Muscle of arm (tissue), 1 donor: ENCODE measurements at regions not wholly inside any gene's neighbourhood (a gene's known extent, or its start where the extent isn't known, plus 50 kb on each side); places are given as distances from the start of the nearest gene placed in this dataset.
"Not testable (repeated sequence)": the region's sequence is repeated elsewhere in the genome, so short reads cannot be mapped to it uniquely, and the experiment has no call there.

Source experiments
- DNase-seq: peaks from one replicate; pipeline ENCODE4 v3.0.0-alpha.2; 2013

- not testable (repeated sequence) for DNase-seq
Measured at GRCh38 chr21:6556516-6556915, 3964.9 kb upstream of the TPTE start.

GRCh38 chr21:6557415-6557814 is 3964.0 kb upstream of the TPTE start:
- DNase-seq: not testable (repeated sequence)

DNA sequence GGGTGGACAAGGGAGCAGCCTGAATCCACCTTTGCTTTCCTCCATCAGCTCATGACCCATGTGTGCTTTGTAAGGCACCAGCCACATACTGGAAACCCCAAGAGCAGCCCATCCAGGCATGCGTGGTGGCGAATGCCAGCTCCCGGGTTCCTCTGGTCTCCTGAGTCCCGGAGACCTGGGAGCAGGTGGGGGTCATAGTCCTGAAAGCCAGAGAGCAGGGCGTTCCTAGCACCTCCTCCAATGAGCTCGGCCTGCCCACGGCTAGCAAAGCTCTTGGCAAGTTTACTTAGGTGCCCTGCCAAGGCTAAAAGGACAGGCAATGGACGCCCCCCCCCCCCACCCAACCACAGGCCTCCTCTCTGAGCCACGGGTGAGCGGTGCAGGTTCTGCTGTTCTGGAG is 3960.2 kb upstream of the TPTE start:
- DNase-seq: not testable (repeated sequence)

DNA sequence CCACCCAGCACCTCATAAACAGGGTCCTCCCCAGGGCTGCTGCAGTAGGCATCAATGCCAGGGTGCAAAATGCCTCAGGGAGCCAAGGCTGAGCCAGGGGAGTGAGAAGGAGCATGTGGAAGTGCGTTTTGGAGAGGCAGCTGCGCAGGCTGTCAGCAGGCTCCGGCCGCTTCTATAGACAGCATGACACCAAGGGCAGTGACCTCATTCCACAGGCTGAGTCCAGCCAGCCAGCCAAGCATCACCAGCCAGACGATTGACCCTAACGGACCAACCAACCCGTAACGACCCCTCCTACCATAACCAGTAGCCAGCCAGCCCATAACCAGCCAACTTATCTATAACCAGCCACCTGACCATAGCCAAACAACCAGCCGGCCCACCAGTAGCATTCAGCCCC is 3959.8 kb upstream of the TPTE start:
- not testable (repeated sequence) for DNase-seq

DNA sequence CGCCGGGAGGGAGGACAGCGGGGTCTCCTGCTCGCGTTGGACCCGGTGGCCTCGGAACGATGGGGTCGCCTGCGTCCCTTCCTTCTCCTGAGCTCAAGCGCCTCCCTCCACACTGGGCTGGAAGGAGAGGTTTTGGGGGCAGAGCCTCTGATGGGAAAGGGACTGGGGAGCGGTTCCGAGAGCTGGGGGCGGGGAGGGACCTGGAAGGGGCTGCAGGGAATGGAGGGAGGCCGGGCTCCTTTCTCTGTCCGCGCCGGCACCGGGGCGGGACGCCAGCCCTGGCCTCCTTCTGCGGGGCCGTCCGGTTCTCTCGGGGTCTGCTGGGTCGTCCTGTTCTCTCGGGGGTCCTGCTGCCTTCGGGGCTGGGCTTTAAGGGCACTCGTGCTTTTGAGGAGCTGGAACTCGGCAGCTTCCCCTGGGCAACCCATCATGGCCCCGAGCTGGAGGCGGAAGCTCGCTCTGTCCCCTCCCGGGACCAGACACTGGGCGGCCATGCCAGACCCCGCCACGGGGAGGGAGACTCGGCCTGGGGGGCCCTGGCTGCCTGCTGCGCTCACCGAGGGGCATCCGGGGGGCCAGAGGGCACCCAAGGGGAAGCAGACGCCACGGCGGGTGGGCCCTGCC is 3956.7 kb upstream of the TPTE start:
- DNase-seq: not testable (repeated sequence)

DNA sequence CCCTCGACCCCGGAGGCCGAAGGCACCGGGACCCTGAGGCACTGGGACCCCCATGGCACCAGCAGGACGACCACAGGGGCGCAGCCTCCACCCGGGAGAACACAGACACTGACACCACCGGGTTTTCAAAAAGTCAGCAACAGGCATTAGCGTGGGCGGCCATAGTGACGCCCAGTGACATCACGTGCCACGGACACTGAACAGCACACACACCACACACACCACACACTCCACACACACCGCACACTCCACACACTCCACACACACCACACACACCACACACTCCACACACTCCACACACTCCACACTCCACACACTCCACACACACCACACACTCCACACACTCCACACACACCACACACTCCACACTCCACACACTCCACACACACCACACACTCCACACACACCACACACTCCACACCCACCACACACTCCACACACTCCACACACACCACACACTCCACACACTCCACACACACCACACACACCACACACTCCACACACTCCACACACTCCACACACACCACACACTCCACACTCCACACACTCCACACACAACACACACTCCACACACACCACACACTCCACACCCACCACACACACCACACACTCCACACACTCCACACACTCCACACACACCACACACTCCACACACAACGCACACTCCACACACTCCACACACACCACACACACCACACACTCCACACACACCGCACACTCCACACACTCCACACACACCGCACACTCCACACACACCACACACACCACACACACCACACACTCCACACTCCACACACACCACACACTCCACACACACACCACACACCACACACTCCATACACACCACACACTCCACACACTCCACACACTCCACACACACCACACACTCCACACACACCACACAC is 3955.9 kb upstream of the TPTE start:
- DNase-seq: peak; percentile 19

DNA sequence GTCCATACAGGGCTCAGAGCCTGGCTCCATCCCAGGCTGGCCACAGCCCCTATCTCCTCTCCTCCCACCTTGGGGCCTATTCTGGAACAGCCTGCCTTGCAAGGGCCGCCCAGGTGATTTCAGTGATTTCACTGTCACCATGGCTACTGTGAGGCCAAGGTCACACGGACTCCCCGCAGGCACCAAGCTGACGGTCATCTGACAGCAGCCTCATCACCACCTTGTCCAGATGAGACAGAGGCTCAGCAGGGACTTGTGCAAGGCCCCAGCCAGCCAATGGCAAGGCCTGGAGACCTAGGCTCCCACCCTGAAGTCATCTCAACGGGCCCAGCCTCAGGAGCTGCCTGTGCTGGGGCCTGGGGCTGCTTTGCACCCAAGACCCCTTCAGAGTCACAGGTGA is 3953.8 kb upstream of the TPTE start:
- not testable (repeated sequence) for DNase-seq

DNA sequence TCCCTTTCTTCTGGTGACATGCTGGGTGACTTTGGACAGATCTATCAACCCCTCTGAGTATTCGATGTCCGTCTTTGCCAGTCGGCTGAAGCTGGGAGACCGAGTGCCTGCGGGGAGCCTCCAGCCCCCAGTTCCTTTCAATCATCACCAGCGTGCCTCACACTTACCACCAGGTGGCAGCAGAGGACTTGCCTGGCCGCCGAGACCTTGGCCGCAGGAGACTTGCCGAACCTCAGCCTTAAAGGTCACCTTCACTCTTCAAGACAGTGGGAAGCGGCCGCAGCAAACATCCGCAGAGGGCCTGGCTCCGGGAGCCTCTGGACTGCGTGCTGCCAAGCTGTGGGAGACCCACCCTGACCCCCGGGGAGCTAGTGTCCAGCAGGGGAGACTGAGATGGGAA is 3952.2 kb upstream of the TPTE start:
- DNase-seq: not testable (repeated sequence)

DNA sequence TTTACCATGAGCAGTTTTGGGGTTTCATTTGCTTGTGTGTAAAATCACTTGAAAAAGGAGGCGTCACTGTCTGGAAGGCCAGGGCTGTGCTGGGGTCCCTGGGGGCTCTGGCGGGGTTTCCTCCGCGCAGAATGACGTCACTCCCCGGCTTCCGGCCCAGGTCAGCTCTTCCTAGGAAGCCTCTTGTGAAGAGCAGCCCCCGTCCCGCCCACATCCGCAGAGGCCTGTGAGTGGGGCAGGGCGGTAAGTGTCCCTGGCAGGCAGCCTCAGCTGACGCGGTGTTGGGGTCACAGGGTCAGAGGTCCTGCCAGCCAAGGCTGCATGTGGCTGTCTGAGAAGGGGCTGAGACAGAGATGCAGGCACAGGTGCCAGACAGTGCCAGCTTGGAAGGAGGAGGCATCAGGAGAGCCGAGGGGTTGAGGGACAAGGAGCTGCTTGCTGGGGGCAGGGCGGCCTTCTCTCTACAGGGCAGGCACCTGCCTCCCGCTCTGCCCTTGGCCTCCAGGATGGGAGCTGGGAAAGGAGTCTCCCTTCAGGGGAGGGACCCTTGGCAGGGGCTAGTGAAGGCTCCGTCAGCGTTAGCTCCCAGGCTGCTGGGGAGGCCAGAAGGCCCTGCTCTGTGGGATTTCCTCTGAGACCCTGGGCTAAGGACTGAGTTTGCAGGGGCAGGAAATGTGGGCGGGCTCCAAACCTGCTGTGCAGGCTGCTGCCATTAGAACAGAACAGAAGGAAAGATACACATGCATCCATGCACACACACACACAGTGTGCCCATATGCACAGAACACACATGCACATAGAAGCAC is 3951.6 kb upstream of the TPTE start:
- not testable (repeated sequence) for DNase-seq

- not testable (repeated sequence) for DNase-seq
Measured at GRCh38 chr21:6570700-6571368, 3950.5 kb upstream of the TPTE start.

DNA sequence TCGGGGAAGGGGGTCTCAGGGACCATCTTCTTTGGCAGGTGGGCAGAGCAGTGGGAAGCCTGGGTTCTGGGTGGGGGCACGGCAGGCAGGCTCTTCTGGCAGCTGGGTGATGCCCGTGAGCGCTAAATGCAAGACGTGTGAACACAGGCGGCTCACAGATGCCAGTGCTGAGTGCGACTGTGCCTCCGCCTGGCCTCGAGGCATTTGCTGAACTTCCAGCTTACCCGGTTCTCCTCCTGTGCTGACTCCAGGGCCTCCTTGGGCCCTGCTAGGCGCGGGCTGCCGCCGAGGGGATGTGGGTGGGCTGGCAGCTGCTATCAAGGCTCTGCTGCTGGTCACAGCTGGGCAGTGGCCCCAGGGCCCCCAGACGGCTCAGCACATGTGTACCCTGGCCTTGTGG is 3947.8 kb upstream of the TPTE start:
- DNase-seq: not testable (repeated sequence)

DNA sequence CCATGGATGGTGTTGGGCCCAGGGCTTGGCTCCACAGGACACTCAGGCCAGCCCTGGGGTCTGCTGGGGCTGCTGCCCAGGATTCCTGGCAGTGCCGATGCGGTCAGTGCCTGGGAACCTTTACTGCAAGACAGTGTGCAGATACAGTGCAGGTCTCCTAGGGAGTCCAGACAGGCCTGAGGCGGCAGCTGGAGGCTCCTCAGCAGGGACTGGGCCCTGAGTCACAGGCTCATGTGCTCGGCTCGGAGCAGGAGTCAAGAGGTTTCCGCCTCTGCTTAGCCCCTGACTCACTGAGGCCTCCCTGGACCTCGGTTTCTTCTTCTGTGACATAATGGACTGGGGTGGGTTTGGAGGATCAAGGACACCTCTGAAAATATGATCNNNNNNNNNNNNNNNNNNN is 3941.6 kb upstream of the TPTE start:
- not testable (repeated sequence) for DNase-seq
